ENCODE measurements at regions not wholly inside any gene's neighbourhood (a gene's known extent, or its start where the extent isn't known, plus 50 kb on each side); places are given as distances from the start of the nearest gene placed in this dataset.

- CTCF ChIA-PET, result no interaction called here
- DNase-seq (ENCODE audit: low read depth), result no peak
- H3K36me3 ChIP-seq (ENCODE audit: control insufficient read depth, insufficient read depth, low read length), result no peaks in the 10 kb centered on the region
- no peaks in the 10 kb centered on the region for H3K27me3 ChIP-seq (ENCODE audit: control insufficient read depth, insufficient read depth, low read length)
- H3K4me3 ChIP-seq (ENCODE audit: low read depth, low read length), result no peak overlapping the region
- TF ChIP-seq CTCF (IDR thresholded peaks at IDR 0.05; ENCODE audit: insufficient read depth, low read depth, low read length), result no peak
- POLR2A ChIA-PET, result no interaction called here
Measured at GRCh38 chr10:30731963-30732362, 102.4 kb upstream of the LYZL2 start.

- Histone ChIP-seq H3K27me3 (ENCODE audit: control insufficient read depth, insufficient read depth, low read length) (no peaks in the 10 kb centered on the region), H3K36me3 (ENCODE audit: control insufficient read depth, insufficient read depth, low read length) (no peaks in the 10 kb centered on the region), H3K4me3 (ENCODE audit: low read depth, low read length) (no peak overlapping the region)
- ChIA-PET CTCF (interaction anchor here (0.6 to 1.2 kb wide), 3 partner anchors 20 to 827 kb away, joined by 3 to 4 read pairs (median 4); no protein-coding TSS in a partner anchor), POLR2A (no interaction called here)
- TF ChIP-seq CTCF (IDR thresholded peaks at IDR 0.05; ENCODE audit: insufficient read depth, low read depth, low read length), result no peak
- no peak for DNase-seq (ENCODE audit: low read depth)
Measured at GRCh38 chr10:30730306-30730705, 100.8 kb upstream of the LYZL2 start.

GRCh38 chr10:30728766-30729165 is 99.2 kb upstream of the LYZL2 start:
- Histone ChIP-seq H3K4me3 (ENCODE audit: low read depth, low read length) (no peak overlapping the region), H3K36me3 (ENCODE audit: control insufficient read depth, insufficient read depth, low read length) (no peaks in the 10 kb centered on the region), H3K27me3 (ENCODE audit: control insufficient read depth, insufficient read depth, low read length) (no peaks in the 10 kb centered on the region)
- no peak for DNase-seq (ENCODE audit: low read depth)
- CTCF ChIA-PET, result interaction anchor here (1.2 to 1.7 kb wide), 3 partner anchors 21 to 48 kb away, joined by 3 to 7 read pairs (median 3); no protein-coding TSS in a partner anchor
- no peak for TF ChIP-seq CTCF (IDR thresholded peaks at IDR 0.05; ENCODE audit: insufficient read depth, low read depth, low read length)
- POLR2A ChIA-PET, result interaction anchor here (0.6 kb wide), 1 partner anchor 290 kb away, joined by 5 read pairs; no protein-coding TSS in a partner anchor

GRCh38 chr10:30728127-30728526 is 98.6 kb upstream of the LYZL2 start:
- DNase-seq (ENCODE audit: low read depth), result no peak
- CTCF ChIA-PET, result interaction anchor here (1.7 kb wide), 1 partner anchor 48 kb away, joined by 7 read pairs; no protein-coding TSS in a partner anchor
- Histone ChIP-seq H3K27me3 (ENCODE audit: control insufficient read depth, insufficient read depth, low read length) (no peaks in the 10 kb centered on the region), H3K36me3 (ENCODE audit: control insufficient read depth, insufficient read depth, low read length) (no peaks in the 10 kb centered on the region), H3K4me3 (ENCODE audit: low read depth, low read length) (no peak overlapping the region)
- no peak for TF ChIP-seq CTCF (IDR thresholded peaks at IDR 0.05; ENCODE audit: insufficient read depth, low read depth, low read length)
- POLR2A ChIA-PET, result no interaction called here

GRCh38 chr10:30727524-30727923 is 98.0 kb upstream of the LYZL2 start:
- POLR2A ChIA-PET, result no interaction called here
- DNase-seq (ENCODE audit: low read depth), result no peak
- Histone ChIP-seq H3K36me3 (ENCODE audit: control insufficient read depth, insufficient read depth, low read length) (no peaks in the 10 kb centered on the region), H3K4me3 (ENCODE audit: low read depth, low read length) (no peak overlapping the region), H3K27me3 (ENCODE audit: control insufficient read depth, insufficient read depth, low read length) (no peaks in the 10 kb centered on the region)
- CTCF ChIA-PET, result interaction anchor here (1.7 kb wide), 1 partner anchor 49 kb away, joined by 7 read pairs; no protein-coding TSS in a partner anchor
- TF ChIP-seq CTCF (IDR thresholded peaks at IDR 0.05; ENCODE audit: insufficient read depth, low read depth, low read length), result no peak
